SU-DHL-6 (cell line): ENCODE measurements at regions not wholly inside any gene's neighbourhood (a gene's known extent, or its start where the extent isn't known, plus 50 kb on each side); places are given as distances from the start of the nearest gene placed in this dataset.

Experiments used
- EZH2phosphoT487 ChIP-seq: fragments of 200-600 bp; sonication (generic), shearing (Covaris generic); conservative IDR thresholded peaks from 2 replicates; pipeline ENCODE4 v1.6.1; 2018; ENCODE audit warnings: mild to moderate bottlenecking, antibody characterized with exemption, low read length, moderate library complexity, mixed read lengths
- TF ChIP-seq, protein P1 (sequence below): fragments of 200-600 bp; sonication (generic); IDR thresholded peaks from one replicate; pipeline ENCODE4 v1.5.1; 2017; ENCODE audit warnings: antibody characterized with exemption, mild to moderate bottlenecking, low read length, moderate library complexity; ENCODE audit not compliant: insufficient read depth, poor library complexity, severe bottlenecking

DNA sequence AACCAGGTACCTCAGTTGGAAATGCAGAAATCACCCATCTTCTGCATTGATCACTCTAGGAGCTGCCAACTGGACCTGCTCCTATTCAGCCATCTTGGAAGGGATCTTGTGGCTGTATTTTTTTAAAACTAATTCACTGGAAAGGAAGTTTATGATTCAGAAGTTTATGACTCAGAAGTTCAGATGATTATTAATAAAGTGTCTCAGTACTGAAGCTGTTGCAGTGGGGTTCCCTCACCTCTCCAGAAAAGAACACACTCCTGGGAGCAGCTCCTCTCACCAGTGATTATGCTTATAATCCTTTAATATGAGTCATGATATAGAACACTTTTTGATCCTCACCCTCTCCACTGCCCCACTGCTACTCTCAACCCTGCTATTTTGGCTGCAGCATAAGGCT, 291.2 kb upstream of the HS3ST5 start:
- TF ChIP-seq, protein P1, sequence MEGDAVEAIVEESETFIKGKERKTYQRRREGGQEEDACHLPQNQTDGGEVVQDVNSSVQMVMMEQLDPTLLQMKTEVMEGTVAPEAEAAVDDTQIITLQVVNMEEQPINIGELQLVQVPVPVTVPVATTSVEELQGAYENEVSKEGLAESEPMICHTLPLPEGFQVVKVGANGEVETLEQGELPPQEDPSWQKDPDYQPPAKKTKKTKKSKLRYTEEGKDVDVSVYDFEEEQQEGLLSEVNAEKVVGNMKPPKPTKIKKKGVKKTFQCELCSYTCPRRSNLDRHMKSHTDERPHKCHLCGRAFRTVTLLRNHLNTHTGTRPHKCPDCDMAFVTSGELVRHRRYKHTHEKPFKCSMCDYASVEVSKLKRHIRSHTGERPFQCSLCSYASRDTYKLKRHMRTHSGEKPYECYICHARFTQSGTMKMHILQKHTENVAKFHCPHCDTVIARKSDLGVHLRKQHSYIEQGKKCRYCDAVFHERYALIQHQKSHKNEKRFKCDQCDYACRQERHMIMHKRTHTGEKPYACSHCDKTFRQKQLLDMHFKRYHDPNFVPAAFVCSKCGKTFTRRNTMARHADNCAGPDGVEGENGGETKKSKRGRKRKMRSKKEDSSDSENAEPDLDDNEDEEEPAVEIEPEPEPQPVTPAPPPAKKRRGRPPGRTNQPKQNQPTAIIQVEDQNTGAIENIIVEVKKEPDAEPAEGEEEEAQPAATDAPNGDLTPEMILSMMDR, result no peak
- no peak for TF ChIP-seq EZH2phosphoT487
